Adrenal gland (tissue), 5 donors: ENCODE measurements at regions not wholly inside any gene's neighbourhood (a gene's known extent, or its start where the extent isn't known, plus 50 kb on each side); places are given as distances from the start of the nearest gene placed in this dataset.

Source experiments
- POLR2A ChIP-seq, 2 donors: fragments of 450-650 bp; IDR thresholded peaks; one replicate each; pipeline ENCODE4 v1.6.1; 2017; ENCODE audit warnings: antibody characterized with exemption in 2 of 2, mild to moderate bottlenecking in 2 of 2, moderate library complexity in 1 of 2
- TF ChIP-seq, protein P1 (sequence below), 6 experiments: fragments of 450-650 bp in 4 of 6; fragments of 200-600 bp in 2 of 6; sonication (generic) in 1 of 6; IDR thresholded peaks; 1 replicate in 5 of 6; 2 replicates in 1 of 6; pipeline versions ENCODE4 v1.5.1 to v1.8.0; 2016 to 2021; ENCODE audit warnings: antibody characterized with exemption in 6 of 6, mild to moderate bottlenecking in 2 of 6, moderate library complexity in 1 of 6
- donor health status: DM: no; HTN: no; CAD: no.

DNA sequence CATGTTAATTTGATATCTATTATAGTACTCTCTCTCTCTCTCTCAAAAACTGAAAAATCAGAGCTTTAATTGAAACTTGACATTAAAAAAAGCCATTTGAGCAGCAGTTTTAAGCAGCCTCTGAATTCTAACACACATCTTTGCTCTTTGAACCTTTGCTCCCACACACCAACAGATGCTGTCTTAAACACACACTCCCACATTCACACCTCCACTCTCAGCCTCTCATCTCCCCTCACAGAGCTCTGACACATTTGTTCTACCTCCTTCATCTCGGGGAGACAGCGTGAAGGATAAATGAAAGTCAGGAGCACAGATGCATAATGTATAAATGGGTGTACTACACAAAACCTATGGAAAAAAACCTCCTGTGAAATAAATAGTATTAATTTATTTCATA is 95.2 kb downstream of the NAB1 start:
- TF ChIP-seq, protein P1, sequence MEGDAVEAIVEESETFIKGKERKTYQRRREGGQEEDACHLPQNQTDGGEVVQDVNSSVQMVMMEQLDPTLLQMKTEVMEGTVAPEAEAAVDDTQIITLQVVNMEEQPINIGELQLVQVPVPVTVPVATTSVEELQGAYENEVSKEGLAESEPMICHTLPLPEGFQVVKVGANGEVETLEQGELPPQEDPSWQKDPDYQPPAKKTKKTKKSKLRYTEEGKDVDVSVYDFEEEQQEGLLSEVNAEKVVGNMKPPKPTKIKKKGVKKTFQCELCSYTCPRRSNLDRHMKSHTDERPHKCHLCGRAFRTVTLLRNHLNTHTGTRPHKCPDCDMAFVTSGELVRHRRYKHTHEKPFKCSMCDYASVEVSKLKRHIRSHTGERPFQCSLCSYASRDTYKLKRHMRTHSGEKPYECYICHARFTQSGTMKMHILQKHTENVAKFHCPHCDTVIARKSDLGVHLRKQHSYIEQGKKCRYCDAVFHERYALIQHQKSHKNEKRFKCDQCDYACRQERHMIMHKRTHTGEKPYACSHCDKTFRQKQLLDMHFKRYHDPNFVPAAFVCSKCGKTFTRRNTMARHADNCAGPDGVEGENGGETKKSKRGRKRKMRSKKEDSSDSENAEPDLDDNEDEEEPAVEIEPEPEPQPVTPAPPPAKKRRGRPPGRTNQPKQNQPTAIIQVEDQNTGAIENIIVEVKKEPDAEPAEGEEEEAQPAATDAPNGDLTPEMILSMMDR (IDR thresholded peaks at IDR 0.05): no peak
- no peak for TF ChIP-seq POLR2A (IDR thresholded peaks at IDR 0.05)
